GM12878 (cell line): ENCODE measurements at regions not wholly inside any gene's neighbourhood (a gene's known extent, or its start where the extent isn't known, plus 50 kb on each side); places are given as distances from the start of the nearest gene placed in this dataset.
"Not testable (repeated sequence)": the region's sequence is repeated elsewhere in the genome, so short reads cannot be mapped to it uniquely, and the experiment has no call there.

Experiments
- ATAC-seq: fragments of 200-7000 bp; cut with Tn5 transposase; 3 replicates; pipeline ENCODE4 v1.9.1; 2020; ENCODE audit warnings: mild to moderate bottlenecking, moderate library complexity
- BruUV-seq: library from RNA; stranded (reverse); fragments of 400-500 nt; replicated peaks from 2 replicates; lab custom pipeline; 2021; lab: Mats Ljungman, UMichigan
- CTCF ChIA-PET: fragments of 300-600 bp; sonication (Branson Sonifier 250); formaldehyde crosslinking; extraction: SDS; loops from one replicate; lab custom pipeline; 2021; ENCODE audit warnings: inconsistent platforms; lab: Yijun Ruan, JAX
- POLR2A ChIA-PET: fragments of 350-600 bp; formaldehyde crosslinking; extraction: SDS; loops from one replicate; lab custom pipeline; 2021; ENCODE audit warnings: inconsistent platforms; lab: Charles Lee
- RAD21 ChIA-PET: fragments of 300-600 bp; sonication (Branson Sonifier 250); formaldehyde crosslinking; loops from one replicate; lab custom pipeline; 2023; ENCODE audit warnings: antibody characterized with exemption; ENCODE audit not compliant: unreplicated experiment; lab: Charles Lee
- SMC1A ChIA-PET: fragments of 300-600 bp; sonication (Branson Sonifier 250); formaldehyde crosslinking; loops from one replicate; lab custom pipeline; 2023; ENCODE audit not compliant: unreplicated experiment, uncharacterized antibody; lab: Charles Lee
- DNase-seq: peaks from one replicate; pipeline ENCODE4 v3.0.0-alpha.2; 2011; ENCODE audit warnings: low read depth, low spot score
- FAIRE-seq: peaks from 3 replicates; lab custom pipeline; 2011; peaks lifted over from hg19 to GRCh38; lab: Jason Lieb, UNC
- H2AFZ ChIP-seq: 2 replicates; pipeline ENCODE4 v1.6.0; 2011; ENCODE audit warnings: low read depth, low read length, control low read depth; ENCODE audit not compliant: control insufficient read depth
- H3K27ac ChIP-seq: 2 replicates; pipeline ENCODE4 v1.5.1; 2011; ENCODE audit warnings: control low read depth; ENCODE audit not compliant: control insufficient read depth, insufficient read depth
- H3K27me3 ChIP-seq, 2 experiments: replicated peaks in 1 of 2; 2 replicates each; pipeline versions ENCODE4 v1.6.0 to v1.6.1; 2011; ENCODE audit warnings: low read length in 1 of 2; ENCODE audit not compliant: control insufficient read depth in 2 of 2, insufficient read depth in 2 of 2
- H3K36me3 ChIP-seq, 2 experiments: 2 replicates each; pipeline ENCODE4 v1.5.1; 2011; ENCODE audit warnings: low read length in 1 of 2; ENCODE audit not compliant: control insufficient read depth in 2 of 2, insufficient read depth in 2 of 2
- H3K4me1 ChIP-seq: 2 replicates; pipeline ENCODE4 v1.6.1; 2011; ENCODE audit warnings: mild to moderate bottlenecking, low read length, moderate library complexity, mixed read lengths; ENCODE audit not compliant: control insufficient read depth, insufficient read depth
- H3K4me2 ChIP-seq: 2 replicates; pipeline ENCODE4 v1.6.0; 2011; ENCODE audit warnings: control low read depth; ENCODE audit not compliant: control insufficient read depth, insufficient read depth
- H3K4me3 ChIP-seq: fragments of 200-600 bp; sonication (generic); 2 replicates; pipeline ENCODE4 v1.5.1; 2016
- H3K79me2 ChIP-seq: 2 replicates; pipeline ENCODE4 v1.6.0; 2011; ENCODE audit warnings: low read length; ENCODE audit not compliant: control insufficient read depth, insufficient read depth
- H3K9ac ChIP-seq: 2 replicates; pipeline ENCODE4 v1.8.0; 2011; ENCODE audit warnings: low read length, control low read depth, mixed read lengths; ENCODE audit not compliant: control insufficient read depth, insufficient read depth
- H3K9me3 ChIP-seq: replicated peaks from 3 replicates; pipeline ENCODE4 v1.5.1; 2011; ENCODE audit warnings: mild to moderate bottlenecking, low read length; ENCODE audit not compliant: control insufficient read depth, insufficient read depth
- H4K20me1 ChIP-seq: 2 replicates; pipeline ENCODE4 v1.6.0; 2011; ENCODE audit not compliant: control insufficient read depth, insufficient read depth
- KDM1A ChIP-seq: fragments of 200-600 bp; sonication (generic); IDR thresholded peaks from 2 replicates; pipeline ENCODE4 v1.6.1; 2016; ENCODE audit warnings: borderline replicate concordance
- NFIC ChIP-seq: IDR thresholded peaks from 2 replicates; pipeline ENCODE4 v1.6.1; 2012; ENCODE audit warnings: low read depth, mild to moderate bottlenecking, inconsistent platforms, low read length, moderate library complexity
- PML ChIP-seq: IDR thresholded peaks from 2 replicates; pipeline ENCODE4 v1.6.1; 2012; ENCODE audit warnings: low read length, inconsistent platforms
- SMC3 ChIP-seq: IDR thresholded peaks from 2 replicates; pipeline ENCODE4 v1.6.1; 2011; ENCODE audit warnings: low read length, improper control_type of control experiment, borderline replicate concordance
- ZSCAN29 ChIP-seq: fragments of 450-650 bp; IDR thresholded peaks from 2 replicates; pipeline ENCODE4 v1.6.1; 2017; ENCODE audit warnings: mild to moderate bottlenecking, moderate library complexity
- WGBS: methylation state at CpG from one replicate; pipeline ENCODE4 v1.1.6; 2016; ENCODE audit warnings: low lambda C conversion rate; ENCODE audit not compliant: insufficient replicate concordance, insufficient coverage; ENCODE audit errors: missing lambda C conversion rate; 5-methylcytosine and 5-hydroxymethylcytosine counted together
- in situ Hi-C: fragments of 300-500 bp; cut with MboI; formaldehyde crosslinking; loops from 9 replicates; pipeline ENCODE4 v1.14.3; 2018; ENCODE audit warnings: mixed read lengths
- intact Hi-C: fragments of 100-400 bp; cut with micrococcal nuclease; formaldehyde crosslinking; loops from one replicate; pipeline ENCODE4 v1.14.2; 2022; ENCODE audit not compliant: unreplicated experiment
- TF ChIP-seq, protein P1 (sequence below): IDR thresholded peaks from 2 replicates; pipeline ENCODE4 v1.6.1; 2011; ENCODE audit warnings: borderline replicate concordance, low read depth, mild to moderate bottlenecking, moderate library complexity, mixed read lengths, low read length; ENCODE audit not compliant: insufficient read depth; ENCODE audit errors: extremely low read length

DNA sequence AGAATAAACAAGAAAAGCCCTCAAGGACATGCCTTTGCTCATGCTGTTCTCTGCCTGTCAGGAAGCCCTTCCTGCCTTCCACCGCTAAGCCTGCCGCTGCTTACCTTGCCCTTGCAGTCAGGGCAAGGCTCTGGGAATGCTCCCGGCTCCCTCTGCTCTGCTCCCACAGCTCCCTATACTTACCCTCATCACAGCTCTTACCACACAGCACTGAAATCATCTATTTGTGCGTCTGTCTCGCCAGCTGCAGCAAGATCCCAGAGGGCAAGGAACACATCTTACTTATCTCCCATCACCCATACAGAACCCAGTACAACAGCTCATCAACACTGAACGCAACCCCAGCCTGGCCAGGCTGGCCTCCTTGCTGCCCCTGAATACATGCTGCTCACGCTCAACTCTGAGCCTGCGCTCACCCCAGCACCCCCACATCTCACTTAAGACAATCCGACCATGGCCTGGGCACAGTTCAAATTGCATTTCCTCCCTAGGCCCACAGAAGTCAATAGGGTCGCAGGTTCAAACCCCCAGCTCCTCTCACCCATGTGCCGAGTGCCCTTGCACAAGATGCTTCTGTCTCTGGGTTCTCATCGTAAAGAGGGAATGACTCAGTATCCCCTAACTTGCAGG is 161.8 kb downstream of the IGLL1 start:
- no peak overlapping the region for H2AFZ ChIP-seq
- H4K20me1 ChIP-seq = no peaks in the 10 kb centered on the region
- no peak overlapping the region for H3K27ac ChIP-seq
- peaks cover 0 to 2% of the 10 kb centered on the region in 2 experiments; a peak in 1 of 4 replicates for H3K27me3 ChIP-seq
- H3K36me3 ChIP-seq = no peaks in the 10 kb centered on the region
- BruUV-seq = no TSS peak
- no peak for FAIRE-seq
- intact Hi-C loops = no loop called here
- no peaks in the 10 kb centered on the region for H3K4me1 ChIP-seq
- 54% methylated on average over 12 of the region's 12 CpGs for WGBS
- ChIA-PET CTCF (no interaction called here), RAD21 (no interaction called here)
- no peak for TF ChIP-seq KDM1A
- no peak for TF ChIP-seq SMC3
- TF ChIP-seq ZSCAN29 = no peak
- no peak for TF ChIP-seq NFIC
- TF ChIP-seq, protein P1, sequence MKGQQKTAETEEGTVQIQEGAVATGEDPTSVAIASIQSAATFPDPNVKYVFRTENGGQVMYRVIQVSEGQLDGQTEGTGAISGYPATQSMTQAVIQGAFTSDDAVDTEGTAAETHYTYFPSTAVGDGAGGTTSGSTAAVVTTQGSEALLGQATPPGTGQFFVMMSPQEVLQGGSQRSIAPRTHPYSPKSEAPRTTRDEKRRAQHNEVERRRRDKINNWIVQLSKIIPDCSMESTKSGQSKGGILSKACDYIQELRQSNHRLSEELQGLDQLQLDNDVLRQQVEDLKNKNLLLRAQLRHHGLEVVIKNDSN = no peak
- TF ChIP-seq PML = no peak
- TF ChIP-seq, all 136 proteins: peak for 0
- H3K4me2 ChIP-seq = no peak overlapping the region
- in situ Hi-C loops = no loop called here
- no peaks in the 10 kb centered on the region for H3K9me3 ChIP-seq
- H3K9ac ChIP-seq = no peak overlapping the region
- H3K79me2 ChIP-seq = no peaks in the 10 kb centered on the region
- no peak for DNase-seq
- POLR2A ChIA-PET = no interaction called here
- H3K4me3 ChIP-seq = no peak overlapping the region
- ATAC-seq = no peak
- SMC1A ChIA-PET = no interaction called here

GRCh38 chr22:23417327-23417726 is 162.8 kb downstream of the IGLL1 start:
- H3K27ac ChIP-seq, in situ Hi-C loops, H3K4me3 ChIP-seq, ATAC-seq, H3K4me2 ChIP-seq, SMC1A ChIA-PET, H2AFZ ChIP-seq, CTCF ChIA-PET, H3K36me3 ChIP-seq, H3K4me1 ChIP-seq, H3K27me3 ChIP-seq, H3K9ac ChIP-seq, RAD21 ChIA-PET, H4K20me1 ChIP-seq, DNase-seq, POLR2A ChIA-PET, H3K9me3 ChIP-seq, BruUV-seq, intact Hi-C loops, H3K79me2 ChIP-seq: not testable (repeated sequence)
- FAIRE-seq = peak; percentile 13
- WGBS = 69% methylated on average over 3 of the region's 3 CpGs

DNA sequence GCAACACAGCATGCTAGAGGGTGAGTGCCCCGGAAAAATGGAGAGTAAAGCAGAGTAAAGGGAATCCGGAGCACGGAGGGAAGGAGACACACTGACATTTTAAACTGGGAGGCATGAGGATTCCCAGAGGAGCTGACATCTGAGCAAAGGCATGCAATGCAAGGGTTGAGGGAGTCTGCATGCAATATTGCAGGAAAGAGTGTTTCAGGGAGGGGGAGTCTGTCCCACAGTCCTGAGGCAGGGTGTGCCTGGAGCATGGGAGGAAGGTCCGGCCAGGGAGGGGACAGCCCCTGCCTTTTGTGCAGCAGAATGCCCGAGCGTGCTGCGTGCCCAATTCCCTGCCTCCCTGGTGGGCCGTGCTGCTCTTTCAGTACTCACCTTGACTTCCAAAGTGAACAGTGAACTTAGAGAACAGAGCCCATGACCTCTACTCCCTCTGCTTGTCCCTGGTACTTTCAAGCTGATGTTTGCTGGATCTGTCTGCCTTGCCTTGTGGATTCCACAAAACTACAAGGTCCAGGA is 163.9 kb downstream of the IGLL1 start:
- RAD21 ChIA-PET, SMC1A ChIA-PET: not testable (repeated sequence)

More for the DNA sequence above, 163.9 kb downstream of the IGLL1 start:
- H3K27me3 ChIP-seq, H2AFZ ChIP-seq, H4K20me1 ChIP-seq, H3K27ac ChIP-seq, FAIRE-seq, CTCF ChIA-PET, H3K4me2 ChIP-seq, in situ Hi-C loops, H3K4me1 ChIP-seq, BruUV-seq, intact Hi-C loops, H3K4me3 ChIP-seq, DNase-seq, POLR2A ChIA-PET, H3K79me2 ChIP-seq, ATAC-seq, H3K36me3 ChIP-seq, H3K9me3 ChIP-seq, H3K9ac ChIP-seq: not testable (repeated sequence)
- WGBS = 41% methylated on average over 7 of the region's 8 CpGs
